GM21825 (cell line): ENCODE measurements at regions not wholly inside any gene's neighbourhood (a gene's known extent, or its start where the extent isn't known, plus 50 kb on each side); places are given as distances from the start of the nearest gene placed in this dataset.

Source experiments
- ATAC-seq: cut with Tn5 transposase; IDR thresholded peaks from one replicate; pipeline ENCODE4 v1.9.1; 2021; ENCODE audit warnings: mild to moderate bottlenecking, moderate library complexity; ENCODE audit not compliant: unreplicated experiment

DNA sequence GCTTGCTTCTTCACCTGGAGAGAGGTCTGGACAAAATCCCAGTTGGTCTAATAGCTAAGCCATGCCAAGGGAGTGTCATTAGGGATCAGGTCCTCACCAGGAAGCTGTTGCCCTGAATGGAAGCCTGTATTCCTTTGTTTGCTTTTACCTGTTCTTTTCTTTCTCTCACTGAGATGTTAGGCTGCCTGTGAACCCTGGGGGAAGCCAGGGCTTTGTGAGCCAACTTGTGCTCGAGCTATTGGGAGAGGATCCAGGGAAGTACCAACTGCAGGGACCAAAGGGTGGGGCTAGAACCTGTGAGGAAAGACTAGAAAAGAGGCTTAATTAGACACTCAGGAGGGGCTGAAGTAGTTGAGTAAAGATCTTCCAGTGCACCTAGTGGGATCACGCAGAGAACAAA is 451.2 kb upstream of the TLE4 start:
- ATAC-seq: no peak

DNA sequence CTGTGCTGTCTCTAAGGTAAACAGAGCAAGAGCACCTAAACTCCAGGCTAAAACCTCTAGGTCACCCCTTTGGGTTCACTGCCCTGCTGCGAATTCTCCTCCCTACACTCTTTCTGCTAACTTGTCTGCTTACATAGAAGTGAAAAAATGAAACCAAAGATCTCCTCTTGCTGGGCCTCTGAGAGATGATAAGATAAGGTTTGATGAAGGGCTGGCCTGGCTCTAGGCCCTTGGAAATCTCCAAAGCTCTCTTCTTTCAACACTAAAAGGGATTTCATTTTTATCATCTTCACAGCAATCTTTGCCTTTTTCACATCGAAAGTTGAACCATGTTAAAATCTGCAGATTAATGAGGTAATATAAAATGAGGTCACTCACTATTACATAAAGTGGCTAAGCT is 450.8 kb upstream of the TLE4 start:
- no peak for ATAC-seq

DNA sequence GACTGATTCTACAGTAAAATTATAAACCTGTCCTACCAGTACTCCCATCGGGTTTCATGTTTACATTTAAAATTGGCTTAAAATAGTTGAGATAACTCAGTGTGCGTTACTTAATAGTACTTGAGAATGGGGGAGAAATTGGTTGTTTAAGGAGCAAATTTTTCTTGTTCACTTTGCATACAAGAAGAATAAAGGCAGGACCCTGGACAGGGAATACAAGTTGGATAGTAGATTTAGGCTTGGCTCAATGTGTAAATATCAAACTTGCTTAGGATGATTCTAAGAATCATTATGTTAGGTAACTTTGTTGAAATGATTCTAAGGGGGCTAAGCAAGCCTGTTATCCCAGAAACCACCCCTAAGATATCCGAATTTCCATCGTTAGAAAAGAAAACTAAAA is 448.4 kb upstream of the TLE4 start:
- no peak for ATAC-seq

DNA sequence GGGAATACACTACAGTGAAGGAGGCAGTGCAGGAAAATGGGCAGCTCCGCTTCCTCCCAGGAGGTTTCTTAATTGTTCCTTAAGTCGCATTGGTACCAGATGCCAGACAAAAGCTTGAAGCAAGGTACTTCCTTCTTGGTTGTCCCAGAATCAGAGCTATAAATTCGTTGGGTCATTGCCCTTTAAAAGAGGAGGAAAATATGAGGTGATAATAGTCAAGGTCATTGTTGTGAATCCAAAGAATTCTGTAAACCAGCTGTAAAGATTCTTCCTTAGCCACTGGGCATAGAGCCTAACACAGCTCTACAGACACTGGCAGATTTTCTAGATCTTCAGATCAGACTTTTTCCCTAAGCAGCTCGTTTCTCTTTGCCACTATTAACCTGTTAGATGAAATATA is 444.1 kb upstream of the TLE4 start:
- ATAC-seq: no peak

DNA sequence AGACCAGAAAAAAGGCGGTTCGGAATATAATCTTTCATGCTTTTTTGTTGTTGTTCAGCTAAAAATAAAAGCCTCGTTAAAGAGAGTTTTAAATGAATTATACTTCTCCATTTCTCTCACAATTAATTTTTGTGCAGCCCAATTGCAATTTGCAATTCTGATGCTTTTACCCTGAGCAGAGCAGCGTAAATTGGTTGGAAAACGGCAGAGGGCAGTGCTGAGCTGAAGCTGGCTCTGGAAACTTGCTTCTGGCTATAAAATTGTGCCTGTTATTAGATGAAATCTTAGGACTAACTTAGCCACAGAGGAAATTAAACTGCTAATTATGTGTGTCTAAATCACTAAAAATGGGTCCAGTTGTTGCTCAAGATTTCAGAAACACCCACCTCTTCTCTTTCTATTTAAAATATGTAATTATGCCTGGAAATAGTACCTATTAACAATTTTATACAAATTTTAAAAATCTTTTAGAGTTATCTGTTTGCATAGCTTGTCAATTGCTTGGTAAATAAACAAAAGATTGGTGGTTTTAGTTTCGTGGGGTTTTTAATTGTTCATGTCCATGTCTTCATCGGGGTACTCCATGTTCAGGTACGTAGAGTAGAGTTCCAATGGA is 441.8 kb upstream of the TLE4 start:
- ATAC-seq: no peak

DNA sequence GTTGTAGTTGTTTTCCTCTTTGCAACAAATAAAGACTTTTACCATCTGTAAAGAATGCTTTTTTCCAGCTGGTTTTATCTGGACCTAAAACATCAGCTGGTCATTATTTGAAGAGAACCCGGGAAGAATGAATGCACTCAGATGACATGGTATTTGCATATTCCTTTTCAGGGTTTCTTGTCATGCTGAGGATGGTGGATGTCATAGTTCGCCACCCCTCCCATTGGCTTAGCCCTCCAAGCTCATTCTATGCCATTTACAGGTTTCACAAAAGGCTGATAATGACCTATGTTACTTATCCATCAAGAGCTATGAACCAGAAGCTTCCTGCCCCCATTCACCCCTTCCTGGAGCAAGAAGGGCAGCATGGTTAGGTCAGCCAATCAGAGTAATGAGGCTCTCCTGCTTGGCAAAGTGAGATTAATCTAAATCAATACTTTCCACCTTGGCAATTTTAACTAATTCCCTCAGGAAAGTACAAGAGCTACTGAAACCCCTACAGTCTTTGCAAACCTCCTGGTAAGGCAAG is 440.5 kb upstream of the TLE4 start:
- no peak for ATAC-seq

DNA sequence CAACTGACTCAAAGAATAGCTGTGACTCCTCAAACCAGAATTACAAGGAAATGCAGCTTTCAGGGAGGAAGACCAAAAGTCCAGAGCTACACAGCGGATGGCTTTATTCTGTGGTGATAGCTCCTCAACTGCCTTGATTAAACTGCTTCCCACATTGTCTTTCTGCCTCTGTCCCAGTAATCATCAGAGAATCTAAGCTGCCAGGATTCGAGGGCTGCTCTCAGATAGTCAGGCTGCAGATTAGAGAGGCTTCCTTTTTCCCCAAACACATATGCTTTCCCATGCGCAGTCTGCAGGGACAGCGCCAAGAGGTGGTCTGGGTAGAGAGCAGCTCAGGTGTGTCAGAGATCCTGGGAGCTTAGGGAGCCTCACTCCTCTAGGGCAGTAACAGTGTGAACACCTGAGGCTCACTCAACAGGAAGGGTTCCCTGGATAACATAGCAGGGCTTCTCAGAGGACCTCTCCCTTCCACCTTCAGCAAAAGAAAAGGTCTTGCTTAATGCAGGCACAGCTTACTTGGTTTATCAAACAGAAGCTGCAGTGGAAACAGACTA is 439.9 kb upstream of the TLE4 start:
- no peak for ATAC-seq

DNA sequence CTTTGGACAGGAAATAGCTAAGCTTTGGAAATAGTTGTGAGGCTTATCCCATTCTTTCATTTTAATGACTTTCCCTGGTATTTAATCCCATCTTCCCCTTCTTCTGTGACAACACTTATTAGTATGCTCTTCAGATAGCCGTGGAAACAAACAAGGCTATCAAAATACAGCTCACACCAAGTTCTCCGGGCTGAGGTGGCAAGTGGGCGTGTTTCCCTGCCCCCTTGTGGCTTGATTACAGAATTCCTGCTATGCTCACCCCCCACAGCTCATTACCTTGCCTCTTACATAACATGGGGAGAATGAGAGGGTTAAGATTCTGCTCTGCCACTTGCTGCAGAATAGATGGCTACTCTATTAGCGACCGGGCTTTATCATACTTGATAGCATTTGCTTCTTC is 437.1 kb upstream of the TLE4 start:
- ATAC-seq: no peak

DNA sequence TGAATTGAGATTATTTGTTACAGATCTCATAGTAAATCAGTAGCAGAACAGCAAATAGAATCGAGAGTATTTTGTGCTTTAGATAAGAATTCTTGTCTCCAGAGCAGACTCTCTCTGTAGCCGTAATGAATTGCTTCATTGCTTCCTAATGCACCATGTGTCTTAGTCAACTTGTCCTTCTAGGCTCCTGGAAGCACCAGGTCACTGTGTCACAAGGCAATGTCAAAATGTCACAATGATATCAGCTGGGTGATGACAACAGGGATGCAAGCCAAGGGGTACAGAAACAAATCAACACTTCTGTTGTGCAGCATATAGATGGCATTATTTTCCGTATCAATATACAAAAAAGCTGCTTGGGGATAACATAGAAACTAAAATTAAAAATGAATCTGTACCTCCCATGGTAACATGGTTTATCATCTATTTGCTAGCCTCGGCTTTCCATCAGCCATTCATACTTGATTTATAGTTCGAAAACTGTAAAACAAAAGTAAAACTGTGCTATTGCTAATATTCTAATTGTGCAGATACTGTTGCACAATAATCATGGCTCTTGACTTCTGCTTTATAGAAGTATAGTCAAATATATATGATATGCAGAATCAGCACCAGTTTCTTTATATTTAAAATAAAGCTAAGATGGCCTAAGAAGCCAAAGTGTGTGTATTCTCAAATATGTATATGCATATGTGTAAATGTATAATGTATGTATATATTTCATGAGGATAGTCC is 435.9 kb upstream of the TLE4 start:
- ATAC-seq: no peak

DNA sequence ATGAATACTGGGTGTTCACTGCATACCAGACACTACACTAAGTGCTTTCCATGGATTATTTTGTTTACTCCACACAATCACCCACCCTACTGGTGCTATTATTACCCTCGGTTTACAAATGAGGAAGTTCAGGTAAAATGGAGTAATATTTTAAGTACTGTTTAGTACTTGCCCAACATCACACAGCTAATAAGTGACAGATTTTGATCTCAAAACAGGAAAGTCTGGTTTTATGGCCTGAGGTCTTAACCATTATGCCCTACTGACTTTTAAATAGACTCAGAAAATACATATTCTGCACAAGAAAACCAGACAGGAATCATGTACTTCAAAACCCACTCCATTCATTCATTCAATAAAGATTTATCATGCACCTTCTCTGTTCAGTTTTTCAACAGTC is 431.0 kb upstream of the TLE4 start:
- ATAC-seq: no peak

DNA sequence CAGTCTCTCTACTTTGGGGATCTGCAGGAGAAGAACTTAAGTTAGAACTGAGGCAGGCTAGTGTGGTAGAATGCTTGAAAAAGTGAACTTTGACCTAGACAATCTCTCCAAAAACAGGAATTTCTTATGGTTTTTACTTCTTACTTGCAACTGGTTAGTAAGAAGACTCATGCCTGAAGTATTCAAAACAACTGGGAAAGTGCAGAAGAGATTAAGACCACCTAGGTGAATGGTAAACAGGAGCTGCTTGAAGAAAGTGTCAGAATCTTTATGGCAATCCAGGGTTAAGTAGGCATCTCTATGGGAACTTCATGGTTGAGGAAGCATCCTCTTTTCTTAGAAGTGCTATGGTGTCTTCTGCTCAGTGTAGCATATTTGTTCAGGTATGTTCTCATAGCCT is 428.6 kb upstream of the TLE4 start:
- no peak for ATAC-seq

DNA sequence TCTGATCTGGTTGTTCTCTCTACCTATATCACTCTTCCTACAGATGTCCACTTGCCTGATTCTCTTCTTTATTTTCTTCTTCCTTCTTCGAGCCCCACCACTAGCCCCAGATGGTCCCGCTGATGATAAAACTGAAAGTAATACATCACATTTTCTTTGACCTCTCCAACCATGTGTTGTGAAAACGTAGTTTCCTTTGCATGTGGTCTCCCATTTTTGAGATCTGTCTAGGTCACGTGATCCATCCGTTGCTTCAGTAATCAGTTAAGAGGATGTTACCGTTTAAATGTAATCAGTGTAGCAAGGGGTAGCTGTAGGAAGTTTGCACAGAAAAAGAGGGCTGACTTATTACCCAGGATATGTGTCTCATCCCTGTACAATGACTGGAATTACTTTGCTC is 426.3 kb upstream of the TLE4 start:
- no peak for ATAC-seq

DNA sequence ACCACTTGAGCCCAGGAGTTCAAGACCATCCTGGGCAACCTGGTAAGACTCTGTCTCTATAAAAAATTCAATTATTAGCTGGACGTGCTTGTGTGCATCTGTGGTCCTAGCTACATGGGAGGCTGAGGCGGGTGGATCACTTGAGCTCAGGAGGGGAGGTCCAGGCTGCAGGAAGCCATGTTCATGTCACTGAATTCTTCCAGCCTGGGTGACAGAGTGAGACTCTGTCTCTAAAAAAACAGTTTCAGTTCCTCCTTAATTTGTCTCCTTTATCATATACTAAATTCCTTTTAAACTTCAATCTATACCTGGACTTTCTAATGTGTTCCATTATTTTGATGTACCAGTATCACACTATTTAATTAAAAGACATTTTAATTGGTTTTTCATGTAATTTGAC is 422.2 kb upstream of the TLE4 start:
- ATAC-seq: no peak

DNA sequence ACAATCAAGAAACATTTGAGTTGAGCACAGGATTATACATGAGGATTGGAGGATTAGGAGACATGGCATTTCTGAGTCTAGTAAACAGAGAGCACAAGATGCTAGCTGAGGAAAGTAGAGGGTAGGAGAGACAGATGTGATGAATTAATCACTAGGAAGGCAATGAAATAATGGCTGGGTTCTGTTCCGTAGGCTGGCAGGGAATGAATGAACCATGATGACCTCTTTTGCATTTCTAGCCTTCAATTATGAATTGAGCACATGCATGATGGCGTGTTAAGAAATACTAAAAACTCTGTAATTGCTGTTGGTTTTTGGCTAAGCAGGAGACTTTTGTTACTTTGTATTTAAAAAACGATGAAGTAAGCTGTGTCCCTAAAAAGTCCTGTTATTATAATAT is 420.0 kb upstream of the TLE4 start:
- ATAC-seq: no peak

DNA sequence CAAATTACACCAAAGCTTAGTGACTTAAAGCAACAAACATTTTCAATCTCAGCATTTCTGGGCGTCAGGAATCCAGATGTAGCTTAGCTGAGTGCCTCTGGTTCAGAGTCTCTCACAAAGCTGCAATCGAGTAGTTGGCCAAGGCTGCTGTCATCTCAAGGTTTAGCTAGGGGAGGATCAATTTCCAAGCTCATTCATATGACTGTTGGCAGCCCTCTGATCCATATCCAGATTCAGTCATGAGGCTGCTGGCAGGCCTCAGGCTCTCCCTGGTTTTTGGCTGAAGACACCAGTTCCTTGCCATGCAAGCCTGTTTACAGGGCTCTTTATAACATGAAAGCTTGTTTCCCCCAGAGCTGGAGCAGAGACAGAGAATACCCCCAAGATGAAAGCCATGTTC is 419.5 kb upstream of the TLE4 start:
- ATAC-seq: no peak

DNA sequence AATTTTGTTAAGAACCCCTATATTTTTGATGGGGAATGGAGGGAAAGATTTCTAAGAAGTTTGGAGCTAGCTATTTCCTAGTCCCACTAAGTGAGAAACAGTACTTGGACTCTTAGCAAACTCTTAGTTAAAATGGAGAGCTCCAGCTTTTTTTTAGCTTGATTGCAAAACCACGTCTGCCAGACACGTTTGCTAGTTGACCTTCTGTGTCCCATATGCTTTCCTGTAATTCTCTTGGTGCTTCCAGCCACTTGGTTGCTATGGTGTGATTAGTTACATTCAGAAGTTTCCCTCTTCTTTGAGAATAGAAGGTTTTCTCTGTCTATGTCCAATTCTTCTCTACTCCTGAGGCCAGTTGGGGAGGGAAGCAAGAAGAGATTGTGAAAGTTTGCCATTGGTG is 417.0 kb upstream of the TLE4 start:
- ATAC-seq: no peak

DNA sequence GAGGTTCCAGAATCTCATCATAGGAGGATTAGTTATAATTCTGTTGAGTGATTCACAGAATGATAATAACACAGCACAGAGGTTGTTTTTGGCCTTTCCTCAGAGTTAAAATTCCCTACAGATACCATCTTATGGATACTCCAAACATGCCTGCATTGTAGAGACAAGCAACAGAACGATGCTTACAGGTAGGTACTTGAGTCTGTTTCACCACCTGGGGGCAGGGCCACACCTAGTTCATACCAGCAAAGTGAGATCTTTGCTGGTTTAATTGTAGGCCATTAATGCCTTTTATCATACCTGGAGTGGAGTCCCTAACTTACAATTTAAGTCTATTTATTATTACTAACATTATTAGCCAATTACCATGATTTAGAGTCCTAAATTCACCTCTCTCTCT is 416.5 kb upstream of the TLE4 start:
- ATAC-seq: no peak

DNA sequence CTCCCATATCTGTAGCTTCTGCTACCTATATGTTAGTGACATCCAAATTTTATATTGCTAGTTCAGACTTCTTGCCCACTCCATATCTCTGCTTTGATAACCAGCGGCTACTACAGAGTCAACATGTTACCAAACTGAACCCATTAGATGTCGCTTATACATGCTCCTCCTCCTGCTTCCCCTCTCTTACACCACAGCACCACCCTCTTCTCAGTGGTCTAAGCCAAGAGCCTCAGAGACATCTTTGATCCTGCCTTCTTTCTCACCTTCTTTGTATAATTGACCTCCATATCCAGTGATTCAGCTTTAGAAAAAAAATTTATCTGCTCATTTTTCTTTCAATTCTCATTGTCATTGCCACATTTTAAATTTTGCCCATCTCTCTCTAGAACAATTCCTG is 408.2 kb upstream of the TLE4 start:
- ATAC-seq: no peak

DNA sequence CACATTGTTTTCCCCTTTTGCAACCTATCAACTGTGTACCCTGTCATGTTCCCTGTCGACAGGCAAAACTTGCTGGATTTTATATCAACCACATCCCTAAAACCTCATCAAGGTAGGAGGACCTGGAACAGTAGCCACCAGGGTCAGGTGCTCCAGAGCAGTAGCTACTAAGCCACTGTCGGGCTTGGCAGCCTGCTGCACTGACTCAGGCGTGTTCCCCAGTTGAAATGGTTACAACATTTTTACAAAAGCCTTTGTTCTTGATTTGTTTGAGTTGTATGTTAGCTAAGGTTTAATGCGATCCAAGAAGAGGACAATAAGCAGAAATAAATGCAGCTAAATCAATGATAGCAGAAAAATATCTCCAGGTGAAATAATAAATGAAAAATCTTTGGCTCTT is 407.4 kb upstream of the TLE4 start:
- no peak for ATAC-seq

DNA sequence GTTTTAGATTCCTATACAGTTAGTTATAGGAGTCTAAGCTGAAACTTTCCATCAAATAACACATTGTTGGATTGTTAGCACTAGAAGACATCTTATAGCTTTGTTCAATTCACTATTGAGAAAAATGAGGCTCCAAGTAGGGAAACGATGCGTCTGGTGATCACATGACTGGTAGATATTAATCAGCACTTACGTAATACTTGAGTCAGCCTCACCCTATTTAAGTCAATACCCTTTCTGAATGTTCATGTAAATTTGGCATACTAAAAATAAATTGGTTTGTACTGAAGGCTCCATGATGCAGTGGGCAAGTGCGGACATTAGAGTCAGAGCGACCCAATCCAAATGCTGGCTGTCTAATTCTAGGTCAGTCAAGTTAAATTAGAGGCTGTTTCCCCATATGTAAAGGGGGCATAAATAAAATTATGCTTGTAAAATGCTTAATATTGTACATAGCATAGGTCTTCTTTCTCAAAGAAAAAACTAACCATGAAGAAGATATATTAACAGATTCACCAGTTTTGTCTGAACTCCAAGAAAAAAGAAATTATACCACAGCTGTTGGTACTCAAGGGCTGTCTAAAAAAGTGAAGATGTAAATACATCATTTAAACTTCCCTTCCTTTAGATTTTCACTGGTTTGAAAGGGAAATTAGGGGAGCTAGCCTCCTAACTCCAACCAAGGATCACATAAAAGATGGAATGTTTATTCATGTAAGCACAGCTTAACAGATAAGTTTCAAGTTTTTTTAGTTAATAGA is 406.6 kb upstream of the TLE4 start:
- ATAC-seq: no peak

DNA sequence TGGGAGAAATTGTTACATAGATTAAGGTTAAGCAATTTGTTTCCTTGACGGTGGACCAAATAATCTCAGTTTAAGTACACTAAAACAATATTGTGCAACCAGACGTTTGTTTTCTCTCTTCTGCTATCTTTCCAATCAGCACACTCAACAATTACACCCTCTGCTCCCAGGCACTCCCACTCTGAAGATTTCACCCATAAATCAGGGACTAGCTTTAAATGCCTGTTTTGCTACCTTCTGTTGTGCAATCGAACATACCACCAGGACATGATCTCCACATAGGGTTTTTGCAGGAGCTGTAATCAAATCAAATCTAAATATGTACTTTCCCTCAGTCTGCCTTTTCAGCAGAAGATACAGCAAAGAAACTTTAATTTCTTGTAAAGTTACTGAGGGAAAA is 405.8 kb upstream of the TLE4 start:
- no peak for ATAC-seq

DNA sequence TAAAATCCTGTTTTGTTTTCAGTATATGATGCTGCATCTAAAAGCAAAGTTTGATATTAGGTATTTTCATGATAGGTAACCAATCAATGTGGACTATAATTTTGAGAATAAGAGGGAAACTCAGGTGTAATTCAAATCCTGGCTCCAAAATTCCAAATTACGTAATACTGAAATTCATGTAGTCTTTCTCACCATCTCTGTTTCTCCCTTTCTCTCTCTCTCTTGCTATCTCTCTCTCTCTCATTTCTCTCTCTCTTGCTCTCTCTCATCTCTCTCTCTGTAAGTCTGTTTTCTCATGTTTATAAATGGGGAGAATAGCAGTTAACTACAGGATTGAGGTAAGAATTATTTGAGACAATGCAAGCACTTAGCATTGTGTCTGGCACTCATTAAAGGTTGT is 401.1 kb upstream of the TLE4 start:
- ATAC-seq: no peak
